ENCODE measurements at regions not wholly inside any gene's neighbourhood (a gene's known extent, or its start where the extent isn't known, plus 50 kb on each side); places are given as distances from the start of the nearest gene placed in this dataset.

DNA sequence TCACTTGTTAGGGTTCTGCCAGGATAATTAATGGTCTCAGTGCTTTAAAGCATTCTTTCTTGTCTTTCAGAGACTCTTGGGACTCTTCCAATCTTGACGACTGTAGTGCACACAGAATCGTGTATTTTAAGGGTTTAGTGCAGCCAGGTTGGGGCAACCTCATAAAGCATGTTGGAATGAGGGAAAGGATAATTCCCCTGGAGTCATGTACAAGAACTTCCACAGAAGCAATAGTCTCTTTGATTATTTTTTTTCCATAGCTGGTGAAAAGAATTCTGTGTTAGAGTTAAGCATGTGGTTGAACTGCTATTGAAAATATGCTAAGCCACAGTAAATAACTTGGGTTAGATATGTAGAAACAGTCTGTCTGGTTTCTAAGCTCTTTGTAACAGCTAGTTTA is 246.8 kb upstream of the DAAM1 start:
- TF ChIP-seq, protein P1, sequence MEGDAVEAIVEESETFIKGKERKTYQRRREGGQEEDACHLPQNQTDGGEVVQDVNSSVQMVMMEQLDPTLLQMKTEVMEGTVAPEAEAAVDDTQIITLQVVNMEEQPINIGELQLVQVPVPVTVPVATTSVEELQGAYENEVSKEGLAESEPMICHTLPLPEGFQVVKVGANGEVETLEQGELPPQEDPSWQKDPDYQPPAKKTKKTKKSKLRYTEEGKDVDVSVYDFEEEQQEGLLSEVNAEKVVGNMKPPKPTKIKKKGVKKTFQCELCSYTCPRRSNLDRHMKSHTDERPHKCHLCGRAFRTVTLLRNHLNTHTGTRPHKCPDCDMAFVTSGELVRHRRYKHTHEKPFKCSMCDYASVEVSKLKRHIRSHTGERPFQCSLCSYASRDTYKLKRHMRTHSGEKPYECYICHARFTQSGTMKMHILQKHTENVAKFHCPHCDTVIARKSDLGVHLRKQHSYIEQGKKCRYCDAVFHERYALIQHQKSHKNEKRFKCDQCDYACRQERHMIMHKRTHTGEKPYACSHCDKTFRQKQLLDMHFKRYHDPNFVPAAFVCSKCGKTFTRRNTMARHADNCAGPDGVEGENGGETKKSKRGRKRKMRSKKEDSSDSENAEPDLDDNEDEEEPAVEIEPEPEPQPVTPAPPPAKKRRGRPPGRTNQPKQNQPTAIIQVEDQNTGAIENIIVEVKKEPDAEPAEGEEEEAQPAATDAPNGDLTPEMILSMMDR (IDR thresholded peaks at IDR 0.05) = no peak
- TF ChIP-seq POLR2AphosphoS5 (IDR thresholded peaks at IDR 0.05) (no peak), POLR2A (IDR thresholded peaks at IDR 0.05) (no peak)

Measured in prostate gland (tissue), 2 donors.